PFSK-1 (cell line): ENCODE measurements at regions not wholly inside any gene's neighbourhood (a gene's known extent, or its start where the extent isn't known, plus 50 kb on each side); places are given as distances from the start of the nearest gene placed in this dataset.

Experiments used
- POLR2AphosphoS5 ChIP-seq: IDR thresholded peaks from 2 replicates; pipeline ENCODE4 v1.6.1; 2012; ENCODE audit warnings: low read depth, mild to moderate bottlenecking, control low read depth, low read length, moderate library complexity
- TAF1 ChIP-seq: IDR thresholded peaks from 2 replicates; pipeline ENCODE4 v1.6.1; 2012; ENCODE audit warnings: low read length, control low read depth, borderline replicate concordance; ENCODE audit not compliant: insufficient read depth

GRCh38 chr6:22189946-22190345, 106.9 kb downstream of the PRL start:
- TF ChIP-seq POLR2AphosphoS5 (no peak), TAF1 (no peak)
